ENCODE measurements at regions not wholly inside any gene's neighbourhood (a gene's known extent, or its start where the extent isn't known, plus 50 kb on each side); places are given as distances from the start of the nearest gene placed in this dataset.

- DNase-seq (ENCODE audit: low read depth), result no peak
- no peak overlapping the region for H3K4me3 ChIP-seq (ENCODE audit: low read depth, low read length)
- TF ChIP-seq CTCF (IDR thresholded peaks at IDR 0.05; ENCODE audit: insufficient read depth, low read depth, low read length), result no peak
Measured at GRCh38 chr12:107553211-107553765, 132.3 kb upstream of the PWP1 start.

GRCh38 chr12:107554941-107555340 is 130.7 kb upstream of the PWP1 start:
- no peak for TF ChIP-seq CTCF (IDR thresholded peaks at IDR 0.05; ENCODE audit: insufficient read depth, low read depth, low read length)
- H3K4me3 ChIP-seq (ENCODE audit: low read depth, low read length), result no peak overlapping the region
- no peak for DNase-seq (ENCODE audit: low read depth)

- H3K4me3 ChIP-seq (ENCODE audit: low read depth, low read length), result no peak overlapping the region
- no peak for TF ChIP-seq CTCF (IDR thresholded peaks at IDR 0.05; ENCODE audit: insufficient read depth, low read depth, low read length)
- no peak for DNase-seq (ENCODE audit: low read depth)
Measured at GRCh38 chr12:107557026-107557425, 128.6 kb upstream of the PWP1 start.

GRCh38 chr12:107557589-107558100 is 128.0 kb upstream of the PWP1 start:
- DNase-seq (ENCODE audit: low read depth), result no peak
- H3K4me3 ChIP-seq (ENCODE audit: low read depth, low read length), result no peak overlapping the region
- TF ChIP-seq CTCF (IDR thresholded peaks at IDR 0.05; ENCODE audit: insufficient read depth, low read depth, low read length), result no peak

- DNase-seq (ENCODE audit: low read depth), result no peak
- H3K4me3 ChIP-seq (ENCODE audit: low read depth, low read length), result no peak overlapping the region
- TF ChIP-seq CTCF (IDR thresholded peaks at IDR 0.05; ENCODE audit: insufficient read depth, low read depth, low read length), result no peak
Measured at GRCh38 chr12:107558141-107558815, 127.3 kb upstream of the PWP1 start.

GRCh38 chr12:107558816-107559382 is 126.7 kb upstream of the PWP1 start:
- H3K4me3 ChIP-seq (ENCODE audit: low read depth, low read length), result no peak overlapping the region
- DNase-seq (ENCODE audit: low read depth), result no peak

More at GRCh38 chr12:107558816-107559382, 126.7 kb upstream of the PWP1 start:
- no peak for TF ChIP-seq CTCF (IDR thresholded peaks at IDR 0.05; ENCODE audit: insufficient read depth, low read depth, low read length)

Data from fibroblast of villous mesenchyme (primary cell).